ENCODE measurements at regions not wholly inside any gene's neighbourhood (a gene's known extent, or its start where the extent isn't known, plus 50 kb on each side); places are given as distances from the start of the nearest gene placed in this dataset.

DNA sequence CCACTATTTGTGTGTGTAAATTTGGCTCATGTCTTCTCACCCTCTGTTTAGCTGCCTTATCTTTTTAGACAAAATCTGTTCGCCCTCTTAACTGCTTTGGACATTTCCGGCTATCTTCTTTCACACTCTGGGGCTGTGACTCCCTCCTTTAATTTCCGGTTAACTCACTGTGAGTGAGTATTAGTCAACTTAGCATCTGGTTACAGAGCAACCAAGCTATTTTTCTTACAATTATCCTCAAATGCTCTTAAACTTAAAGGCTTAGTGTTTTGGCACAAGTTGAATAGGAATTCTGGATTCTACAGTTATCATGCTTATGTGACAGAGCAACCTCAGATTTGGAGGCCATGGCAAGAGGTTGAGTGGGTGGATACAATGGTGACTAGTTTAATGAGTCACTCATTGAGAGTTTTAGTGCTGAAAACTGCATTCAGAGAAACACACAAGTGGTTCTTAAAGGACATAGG is 177.6 kb upstream of the SEMA3A start:
- Histone ChIP-seq H3K79me2 (ENCODE audit: insufficient read depth, low read length) (no peaks in the 10 kb centered on the region), H3K4me1 (ENCODE audit: insufficient read depth, low read length, poor library complexity, severe bottlenecking) (no peaks in the 10 kb centered on the region), H3K36me3 (ENCODE audit: insufficient read depth, low read length) (no peaks in the 10 kb centered on the region), H3K4me3 (ENCODE audit: low read length, poor library complexity, severe bottlenecking) (no peak overlapping the region), H3K9ac (ENCODE audit: low read depth, low read length, poor library complexity, severe bottlenecking) (no peak overlapping the region), H3K9me3 (ENCODE audit: insufficient read depth, low read depth, low read length) (no peaks in the 10 kb centered on the region), H2AFZ (ENCODE audit: low read length) (no peak overlapping the region), H3F3A (ENCODE audit: low read depth) (no peaks in the 10 kb centered on the region), H4K20me1 (ENCODE audit: insufficient read depth, low read length, poor library complexity, severe bottlenecking) (no peaks in the 10 kb centered on the region), H3K27me3 (ENCODE audit: insufficient read depth, low read length, poor library complexity, severe bottlenecking) (no peaks in the 10 kb centered on the region), H3K9me2 (replicated peaks; ENCODE audit: low read depth, low read length) (no peaks in the 10 kb centered on the region), H3K4me2 (ENCODE audit: low read depth, low read length, poor library complexity, severe bottlenecking) (no peak overlapping the region)
- TF ChIP-seq EZH2phosphoT487 (IDR thresholded peaks at IDR 0.05; ENCODE audit: borderline replicate concordance): no peak
- TF ChIP-seq CTCF (conservative IDR thresholded peaks at IDR 0.05; ENCODE audit: low read length): no peak

- Histone ChIP-seq H2AFZ (ENCODE audit: low read length) (no peak overlapping the region), H3K9ac (ENCODE audit: low read depth, low read length, poor library complexity, severe bottlenecking) (no peak overlapping the region), H3K4me2 (ENCODE audit: low read depth, low read length, poor library complexity, severe bottlenecking) (no peak overlapping the region), H3K36me3 (ENCODE audit: insufficient read depth, low read length) (no peaks in the 10 kb centered on the region), H4K20me1 (ENCODE audit: insufficient read depth, low read length, poor library complexity, severe bottlenecking) (no peaks in the 10 kb centered on the region), H3K4me3 (ENCODE audit: low read length, poor library complexity, severe bottlenecking) (no peak overlapping the region), H3K27me3 (ENCODE audit: insufficient read depth, low read length, poor library complexity, severe bottlenecking) (no peaks in the 10 kb centered on the region), H3K9me2 (replicated peaks; ENCODE audit: low read depth, low read length) (no peaks in the 10 kb centered on the region), H3K9me3 (ENCODE audit: insufficient read depth, low read depth, low read length) (no peaks in the 10 kb centered on the region), H3K79me2 (ENCODE audit: insufficient read depth, low read length) (no peaks in the 10 kb centered on the region), H3K4me1 (ENCODE audit: insufficient read depth, low read length, poor library complexity, severe bottlenecking) (no peaks in the 10 kb centered on the region), H3F3A (ENCODE audit: low read depth) (no peaks in the 10 kb centered on the region)
- no peak for TF ChIP-seq EZH2phosphoT487 (IDR thresholded peaks at IDR 0.05; ENCODE audit: borderline replicate concordance)
- TF ChIP-seq CTCF (conservative IDR thresholded peaks at IDR 0.05; ENCODE audit: low read length): no peak
Measured at GRCh38 chr7:84370114-84370513, 175.5 kb upstream of the SEMA3A start.

DNA sequence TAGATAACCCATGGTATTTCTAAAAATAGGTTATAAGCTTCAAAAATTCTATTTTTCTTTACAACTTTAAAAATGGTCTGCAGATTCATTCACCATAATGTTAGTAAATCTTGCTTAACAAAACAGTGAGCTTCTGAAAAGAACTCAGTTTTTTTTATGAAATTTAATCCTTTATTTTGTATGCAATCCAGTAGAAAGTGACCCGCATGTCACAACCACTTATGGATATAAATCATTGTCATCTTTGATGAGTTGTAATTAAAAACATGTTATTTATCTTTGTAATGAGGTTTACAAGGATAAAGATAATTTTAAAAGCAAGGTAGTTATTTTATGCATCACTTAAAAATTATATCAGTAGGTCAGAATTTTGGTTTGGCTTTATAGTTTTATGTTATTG is 173.5 kb upstream of the SEMA3A start:
- no peak overlapping the region for H3K4me3 ChIP-seq (ENCODE audit: low read length, poor library complexity, severe bottlenecking)
- no peak overlapping the region for H3K4me2 ChIP-seq (ENCODE audit: low read depth, low read length, poor library complexity, severe bottlenecking)
- H3K9ac ChIP-seq (ENCODE audit: low read depth, low read length, poor library complexity, severe bottlenecking): no peak overlapping the region

More for the DNA sequence above, 173.5 kb upstream of the SEMA3A start:
- no peaks in the 10 kb centered on the region for H3K9me3 ChIP-seq (ENCODE audit: insufficient read depth, low read depth, low read length)
- H3K27me3 ChIP-seq (ENCODE audit: insufficient read depth, low read length, poor library complexity, severe bottlenecking): no peaks in the 10 kb centered on the region
- no peaks in the 10 kb centered on the region for H3K79me2 ChIP-seq (ENCODE audit: insufficient read depth, low read length)
- H3K9me2 ChIP-seq (replicated peaks; ENCODE audit: low read depth, low read length): no peaks in the 10 kb centered on the region
- no peaks in the 10 kb centered on the region for H4K20me1 ChIP-seq (ENCODE audit: insufficient read depth, low read length, poor library complexity, severe bottlenecking)
- TF ChIP-seq EZH2phosphoT487 (IDR thresholded peaks at IDR 0.05; ENCODE audit: borderline replicate concordance): no peak
- no peak for TF ChIP-seq CTCF (conservative IDR thresholded peaks at IDR 0.05; ENCODE audit: low read length)
- no peaks in the 10 kb centered on the region for H3F3A ChIP-seq (ENCODE audit: low read depth)
- no peaks in the 10 kb centered on the region for H3K4me1 ChIP-seq (ENCODE audit: insufficient read depth, low read length, poor library complexity, severe bottlenecking)
- no peak overlapping the region for H2AFZ ChIP-seq (ENCODE audit: low read length)
- no peaks in the 10 kb centered on the region for H3K36me3 ChIP-seq (ENCODE audit: insufficient read depth, low read length)

Data from Loucy (cell line).